Gastrocnemius medialis (tissue), 4 donors: ENCODE measurements at regions not wholly inside any gene's neighbourhood (a gene's known extent, or its start where the extent isn't known, plus 50 kb on each side); places are given as distances from the start of the nearest gene placed in this dataset.
"Not testable (repeated sequence)": the region's sequence is repeated elsewhere in the genome, so short reads cannot be mapped to it uniquely, and the experiment has no call there.

Experiments used
- ATAC-seq, 2 donors: fragments of 150-250 bp; one replicate each; pipeline ENCODE4 v1.9.1; 2016
- DNase-seq, 2 donors: peaks; one replicate each; pipeline ENCODE4 v3.0.0-alpha.2; 2019
- H3K27ac ChIP-seq, 4 donors: fragments of 200-600 bp; sonication (generic); 1 replicate in 1 of 4; 2 replicates in 3 of 4; pipeline ENCODE4 v1.5.1; 2016 to 2018; ENCODE audit warnings: mild to moderate bottlenecking in 2 of 4, moderate library complexity in 1 of 4
- H3K27me3 ChIP-seq, 3 donors: fragments of 200-600 bp; sonication (generic) in 2 of 3; 1 replicate in 1 of 3; 2 replicates in 2 of 3; pipeline versions ENCODE4 v1.5.1 to v1.6.0; 2016 to 2019; ENCODE audit warnings: mild to moderate bottlenecking in 1 of 3, moderate library complexity in 1 of 3
- H3K36me3 ChIP-seq, 2 donors: fragments of 200-600 bp; sonication (generic) in 1 of 2; one replicate each; pipeline ENCODE4 v1.5.1; 2017 to 2018
- H3K4me1 ChIP-seq, 2 donors: fragments of 200-600 bp; sonication (generic) in 1 of 2; one replicate each; pipeline ENCODE4 v1.5.1; 2016 to 2017; ENCODE audit warnings: mild to moderate bottlenecking in 2 of 2
- H3K4me3 ChIP-seq, 4 donors: fragments of 200-600 bp; sonication (generic) in 3 of 4; 1 replicate in 1 of 4; 2 replicates in 3 of 4; pipeline ENCODE4 v1.5.1; 2016 to 2019; ENCODE audit warnings: mild to moderate bottlenecking in 2 of 4
- H3K9me3 ChIP-seq, 3 donors: fragments of 200-600 bp; sonication (generic) in 2 of 3; 1 replicate in 1 of 3; 2 replicates in 2 of 3; pipeline ENCODE4 v1.5.1; 2016 to 2019
- POLR2A ChIP-seq, 2 donors: fragments of 450-650 bp; IDR thresholded peaks; one replicate each; pipeline ENCODE4 v1.6.1; 2017; ENCODE audit warnings: antibody characterized with exemption in 2 of 2, mild to moderate bottlenecking in 2 of 2, moderate library complexity in 2 of 2
- in situ Hi-C, 4 donors: fragments of 200-750 bp; cut with MboI; loops; one replicate each; pipeline versions ENCODE4 v1.15.0 to v1.8.0; 2017; ENCODE audit warnings: low sequenced_read_pairs in 4 of 4
- intact Hi-C: fragments of 100-400 bp; cut with DNase I; formaldehyde crosslinking; loops from one replicate; pipeline ENCODE4 v1.15.1; 2023; ENCODE audit warnings: low total_unique reads
- TF ChIP-seq, protein P1 (sequence below), 5 experiments: fragments of 450-650 bp in 3 of 5; fragments of 200-600 bp in 2 of 5; sonication (generic) in 2 of 5; IDR thresholded peaks in 4 of 5; conservative IDR thresholded peaks in 1 of 5; 1 replicate in 4 of 5; 2 replicates in 1 of 5; pipeline ENCODE4 v1.5.1; 2016 to 2019; ENCODE audit warnings: antibody characterized with exemption in 5 of 5, mild to moderate bottlenecking in 3 of 5, moderate library complexity in 3 of 5

DNA sequence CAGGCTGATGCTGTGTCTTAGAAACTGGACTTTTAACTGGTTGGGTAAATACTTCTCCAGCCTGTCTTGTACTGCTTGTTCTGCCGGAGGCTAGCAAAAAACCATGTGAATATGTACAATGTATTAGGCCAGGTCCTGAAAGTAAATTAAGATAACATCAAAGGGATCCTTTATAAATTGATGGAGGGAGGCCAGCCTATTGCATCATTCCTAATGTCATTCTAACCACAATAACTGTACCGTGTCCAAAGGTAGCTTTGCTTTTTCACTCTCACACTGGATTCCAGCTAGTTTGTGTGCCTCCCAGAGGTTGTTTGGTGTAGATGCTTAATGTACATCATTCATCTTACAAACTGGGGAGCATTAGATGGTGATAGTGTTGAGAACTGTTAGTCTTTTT, 91.2 kb upstream of the SEM1 start:
- H3K27ac ChIP-seq: no peak overlapping the region
- no peaks in the 10 kb centered on the region for H3K27me3 ChIP-seq
- in situ Hi-C loops (no loop called here), intact Hi-C loops (no loop called here)
- no peaks in the 10 kb centered on the region for H3K4me1 ChIP-seq
- DNase-seq: no peak
- H3K4me3 ChIP-seq: no peak overlapping the region
- H3K36me3 ChIP-seq: no peaks in the 10 kb centered on the region
- no peak for ATAC-seq
- H3K9me3 ChIP-seq: no peaks in the 10 kb centered on the region
- no peak for TF ChIP-seq POLR2A (IDR thresholded peaks at IDR 0.05)
- TF ChIP-seq, protein P1, sequence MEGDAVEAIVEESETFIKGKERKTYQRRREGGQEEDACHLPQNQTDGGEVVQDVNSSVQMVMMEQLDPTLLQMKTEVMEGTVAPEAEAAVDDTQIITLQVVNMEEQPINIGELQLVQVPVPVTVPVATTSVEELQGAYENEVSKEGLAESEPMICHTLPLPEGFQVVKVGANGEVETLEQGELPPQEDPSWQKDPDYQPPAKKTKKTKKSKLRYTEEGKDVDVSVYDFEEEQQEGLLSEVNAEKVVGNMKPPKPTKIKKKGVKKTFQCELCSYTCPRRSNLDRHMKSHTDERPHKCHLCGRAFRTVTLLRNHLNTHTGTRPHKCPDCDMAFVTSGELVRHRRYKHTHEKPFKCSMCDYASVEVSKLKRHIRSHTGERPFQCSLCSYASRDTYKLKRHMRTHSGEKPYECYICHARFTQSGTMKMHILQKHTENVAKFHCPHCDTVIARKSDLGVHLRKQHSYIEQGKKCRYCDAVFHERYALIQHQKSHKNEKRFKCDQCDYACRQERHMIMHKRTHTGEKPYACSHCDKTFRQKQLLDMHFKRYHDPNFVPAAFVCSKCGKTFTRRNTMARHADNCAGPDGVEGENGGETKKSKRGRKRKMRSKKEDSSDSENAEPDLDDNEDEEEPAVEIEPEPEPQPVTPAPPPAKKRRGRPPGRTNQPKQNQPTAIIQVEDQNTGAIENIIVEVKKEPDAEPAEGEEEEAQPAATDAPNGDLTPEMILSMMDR (IDR thresholded peaks at IDR 0.05 in 4 of 5, conservative IDR thresholded peaks at IDR 0.05 in 1 of 5): no peak

DNA sequence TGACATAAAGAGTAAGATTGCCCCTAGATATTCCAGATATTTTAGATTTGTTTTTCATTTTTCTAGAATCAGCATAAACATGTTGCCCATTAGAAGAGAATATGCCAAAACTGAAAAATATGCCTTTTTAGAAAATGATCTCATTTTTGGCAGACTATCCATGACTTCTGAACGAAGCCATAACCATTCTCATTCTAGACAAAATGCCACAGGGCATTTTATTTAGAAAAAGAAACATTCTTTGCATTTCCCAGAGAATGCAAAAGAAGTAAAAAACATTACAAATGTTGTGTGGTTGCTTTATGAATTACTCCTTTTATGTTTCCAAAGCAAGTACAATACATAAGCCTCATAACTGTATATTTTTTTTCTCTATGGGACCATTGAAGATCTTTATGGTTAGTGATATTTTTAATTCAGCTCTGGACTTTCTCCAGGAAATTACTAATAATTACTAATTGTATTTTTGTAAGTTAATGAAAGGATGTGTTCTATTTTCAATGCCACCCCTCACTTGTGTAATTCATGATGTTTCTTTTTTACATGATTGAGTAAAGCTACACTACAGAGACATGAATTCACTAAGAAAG, 109.6 kb upstream of the SEM1 start:
- ATAC-seq: no peak
- no peak for TF ChIP-seq POLR2A (IDR thresholded peaks at IDR 0.05)
- TF ChIP-seq, protein P1 (IDR thresholded peaks at IDR 0.05 in 4 of 5, conservative IDR thresholded peaks at IDR 0.05 in 1 of 5): no peak
- intact Hi-C loops: no loop called here
- no peak overlapping the region for H3K27ac ChIP-seq
- H3K4me1 ChIP-seq: no peaks in the 10 kb centered on the region
- in situ Hi-C loops: no loop called here
- no peaks in the 10 kb centered on the region for H3K36me3 ChIP-seq
- no peak overlapping the region for H3K4me3 ChIP-seq
- no peaks in the 10 kb centered on the region for H3K27me3 ChIP-seq
- DNase-seq: no peak
- no peaks in the 10 kb centered on the region for H3K9me3 ChIP-seq

DNA sequence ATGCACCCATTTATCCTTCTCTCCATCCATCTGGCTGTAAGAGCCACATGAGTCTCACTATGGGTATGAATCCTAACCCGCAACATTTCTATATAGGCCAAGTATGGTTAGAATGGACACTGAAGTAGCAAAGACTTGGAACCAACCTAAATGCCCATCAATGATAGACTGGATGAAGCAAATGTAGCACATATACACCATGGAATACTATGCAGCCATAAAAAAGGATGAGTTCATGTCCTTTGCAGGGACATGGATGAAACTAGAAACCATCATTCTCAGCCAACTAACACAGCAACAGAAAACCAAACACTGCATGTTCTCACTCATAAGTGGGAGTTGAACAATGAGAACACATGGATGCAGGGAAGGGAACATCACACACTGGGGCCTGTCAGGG, 111.5 kb upstream of the SEM1 start:
- H3K4me3 ChIP-seq, H3K4me1 ChIP-seq, H3K27ac ChIP-seq, DNase-seq, H3K36me3 ChIP-seq, intact Hi-C loops, ATAC-seq, H3K27me3 ChIP-seq, H3K9me3 ChIP-seq, in situ Hi-C loops: not testable (repeated sequence)

DNA sequence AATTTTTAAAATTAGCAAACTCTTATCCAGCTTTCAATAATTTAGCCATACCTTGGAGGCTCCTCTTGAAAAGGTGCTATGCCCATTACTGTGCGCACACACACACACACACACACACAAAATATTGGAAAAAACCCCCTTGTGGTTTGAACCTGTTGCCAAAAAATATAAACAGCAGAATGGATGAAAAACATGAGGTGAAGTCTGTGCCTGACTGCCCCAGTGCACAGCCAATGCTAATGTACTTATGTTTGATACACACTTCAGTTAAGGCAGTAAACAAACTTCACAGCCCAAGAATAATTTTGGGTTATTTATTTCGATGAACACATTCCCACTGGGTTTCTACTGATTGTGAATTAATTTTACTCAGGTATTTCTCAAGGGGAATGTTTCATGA, 113.2 kb upstream of the SEM1 start:
- no peak overlapping the region for H3K27ac ChIP-seq
- ATAC-seq (no peak), DNase-seq (no peak)
- no peaks in the 10 kb centered on the region for H3K27me3 ChIP-seq
- intact Hi-C loops (no loop called here), in situ Hi-C loops (no loop called here)
- no peak overlapping the region for H3K4me3 ChIP-seq
- no peaks in the 10 kb centered on the region for H3K36me3 ChIP-seq
- H3K4me1 ChIP-seq: no peaks in the 10 kb centered on the region
- H3K9me3 ChIP-seq: no peaks in the 10 kb centered on the region
- TF ChIP-seq, protein P1 (IDR thresholded peaks at IDR 0.05 in 4 of 5, conservative IDR thresholded peaks at IDR 0.05 in 1 of 5): no peak
- no peak for TF ChIP-seq POLR2A (IDR thresholded peaks at IDR 0.05)

GRCh38 chr7:96823274-96823673, 113.6 kb upstream of the SEM1 start:
- DNase-seq: no peak
- in situ Hi-C loops: no loop called here
- H3K36me3 ChIP-seq: no peaks in the 10 kb centered on the region
- intact Hi-C loops: no loop called here
- no peaks in the 10 kb centered on the region for H3K9me3 ChIP-seq
- no peak overlapping the region for H3K27ac ChIP-seq
- H3K27me3 ChIP-seq: no peaks in the 10 kb centered on the region
- ATAC-seq: no peak
- no peak for TF ChIP-seq POLR2A (IDR thresholded peaks at IDR 0.05)
- TF ChIP-seq, protein P1 (IDR thresholded peaks at IDR 0.05 in 4 of 5, conservative IDR thresholded peaks at IDR 0.05 in 1 of 5): no peak
- no peaks in the 10 kb centered on the region for H3K4me1 ChIP-seq
- H3K4me3 ChIP-seq: no peak overlapping the region
